ENCODE measurements at regions not wholly inside any gene's neighbourhood (a gene's known extent, or its start where the extent isn't known, plus 50 kb on each side); places are given as distances from the start of the nearest gene placed in this dataset.

DNA sequence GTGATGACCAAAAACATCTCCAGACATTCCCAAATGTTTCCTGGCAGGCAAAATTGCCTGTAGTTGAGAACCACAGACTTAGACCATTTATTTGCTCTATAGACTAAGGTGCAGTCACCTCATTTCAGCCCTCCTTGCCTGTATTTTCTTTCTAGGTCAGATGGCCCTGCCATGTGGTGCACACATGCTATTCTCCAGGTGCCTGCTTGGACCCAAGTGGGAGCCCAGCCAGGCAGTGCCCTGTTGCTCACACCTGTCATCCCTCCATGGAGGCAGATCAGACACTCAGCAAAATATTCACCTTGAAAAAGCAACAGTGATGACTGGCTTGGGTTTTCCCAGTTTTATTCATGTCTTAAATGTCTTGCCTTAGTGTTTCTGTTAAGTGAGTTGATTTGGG lies 311.4 kb downstream of the TFAP2C start:
- Histone ChIP-seq H3K18ac (ENCODE audit: insufficient read length, low read depth, low read length) (no peak overlapping the region), H4K5ac (ENCODE audit: insufficient read length, low read depth, low read length) (no peak overlapping the region), H3K14ac (ENCODE audit: insufficient read depth, low read length) (no peak overlapping the region), H3K4me2 (ENCODE audit: insufficient read depth, insufficient read length, low read length) (no peak overlapping the region), H4K8ac (replicated peaks; ENCODE audit: insufficient read length, low read depth, low read length) (no peak overlapping the region), H3K23me2 (ENCODE audit: insufficient read length, low read depth, low read length, poor library complexity, severe bottlenecking) (no peaks in the 10 kb centered on the region), H2AFZ (ENCODE audit: low read length) (no peak overlapping the region), H3K27me3 (ENCODE audit: insufficient read depth, low read length) (no peaks in the 10 kb centered on the region), H2AK5ac (ENCODE audit: insufficient read length, low read length) (no peak overlapping the region), H3K79me2 (ENCODE audit: insufficient read depth, low read length) (no peaks in the 10 kb centered on the region), H2BK5ac (ENCODE audit: insufficient read length, low read length) (no peak overlapping the region), H3T11ph (ENCODE audit: low read length) (no peak overlapping the region), H3K4ac (ENCODE audit: low read depth, low read length) (no peak overlapping the region), H4K20me1 (ENCODE audit: control insufficient read depth, insufficient read depth, insufficient read length) (no peaks in the 10 kb centered on the region), H3K23ac (ENCODE audit: insufficient read length, low read depth, low read length) (no peak overlapping the region), H3K9me3 (ENCODE audit: control insufficient read depth, low read depth, low read length) (no peaks in the 10 kb centered on the region), H3K4me1 (ENCODE audit: insufficient read depth, low read length) (no peaks in the 10 kb centered on the region), H3K56ac (ENCODE audit: insufficient read length, low read depth, low read length) (no peak overlapping the region), H2BK20ac (ENCODE audit: low read depth, low read length, poor library complexity, severe bottlenecking) (no peak overlapping the region), H2BK15ac (ENCODE audit: low read depth, low read length) (no peak overlapping the region), H2BK12ac (ENCODE audit: insufficient read length, low read depth, low read length) (no peak overlapping the region), H3K27ac (ENCODE audit: insufficient read length, low read depth, low read length) (no peak overlapping the region), H4K91ac (ENCODE audit: insufficient read length, low read depth, low read length) (no peak overlapping the region), H3K79me1 (ENCODE audit: insufficient read depth, low read depth, low read length, poor library complexity, severe bottlenecking) (no peaks in the 10 kb centered on the region), H2BK120ac (ENCODE audit: low read depth, low read length, poor library complexity, severe bottlenecking) (no peak overlapping the region), H3K9ac (ENCODE audit: extremely low read depth, insufficient read length, low read length) (no peak overlapping the region)
- H3K36me3 Mint-ChIP-seq (ENCODE audit: insufficient read depth in 1 of 3, low read depth in 3 of 3): no peaks in the 10 kb centered on the region
- H3K27ac Mint-ChIP-seq: no peak overlapping the region
- peaks cover 4 to 9% of the 10 kb centered on the region in 2 experiments; a peak in 3 of 4 replicates for H3K4me1 Mint-ChIP-seq
- peaks cover 18% of the 10 kb centered on the region for H3K27me3 Mint-ChIP-seq (ENCODE audit: low read depth)
- no peak overlapping the region for H3K4me3 Mint-ChIP-seq
- TF ChIP-seq, protein P1, sequence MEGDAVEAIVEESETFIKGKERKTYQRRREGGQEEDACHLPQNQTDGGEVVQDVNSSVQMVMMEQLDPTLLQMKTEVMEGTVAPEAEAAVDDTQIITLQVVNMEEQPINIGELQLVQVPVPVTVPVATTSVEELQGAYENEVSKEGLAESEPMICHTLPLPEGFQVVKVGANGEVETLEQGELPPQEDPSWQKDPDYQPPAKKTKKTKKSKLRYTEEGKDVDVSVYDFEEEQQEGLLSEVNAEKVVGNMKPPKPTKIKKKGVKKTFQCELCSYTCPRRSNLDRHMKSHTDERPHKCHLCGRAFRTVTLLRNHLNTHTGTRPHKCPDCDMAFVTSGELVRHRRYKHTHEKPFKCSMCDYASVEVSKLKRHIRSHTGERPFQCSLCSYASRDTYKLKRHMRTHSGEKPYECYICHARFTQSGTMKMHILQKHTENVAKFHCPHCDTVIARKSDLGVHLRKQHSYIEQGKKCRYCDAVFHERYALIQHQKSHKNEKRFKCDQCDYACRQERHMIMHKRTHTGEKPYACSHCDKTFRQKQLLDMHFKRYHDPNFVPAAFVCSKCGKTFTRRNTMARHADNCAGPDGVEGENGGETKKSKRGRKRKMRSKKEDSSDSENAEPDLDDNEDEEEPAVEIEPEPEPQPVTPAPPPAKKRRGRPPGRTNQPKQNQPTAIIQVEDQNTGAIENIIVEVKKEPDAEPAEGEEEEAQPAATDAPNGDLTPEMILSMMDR (conservative IDR thresholded peaks at IDR 0.05): no peak
- no peaks in the 10 kb centered on the region for H3K9me3 Mint-ChIP-seq
- no peak for DNase-seq
